Endothelial cell of umbilical vein (primary cell): ENCODE measurements at regions not wholly inside any gene's neighbourhood (a gene's known extent, or its start where the extent isn't known, plus 50 kb on each side); places are given as distances from the start of the nearest gene placed in this dataset.

Source experiments
- CTCF ChIP-seq, 2 donors: IDR thresholded peaks; 1 replicate in 1 of 2; 2 replicates in 1 of 2; pipeline ENCODE4 v1.5.1; 2011; ENCODE audit warnings: low read length in 2 of 2, mild to moderate bottlenecking in 2 of 2, moderate library complexity in 2 of 2, control low read depth in 1 of 2, inconsistent platforms in 1 of 2, low read depth in 1 of 2; ENCODE audit not compliant: insufficient read depth in 1 of 2; ENCODE audit errors: extremely low read depth in 1 of 2
- POLR2A ChIP-seq: IDR thresholded peaks from 2 replicates; pipeline ENCODE4 v1.6.1; 2012; ENCODE audit warnings: low read depth, mild to moderate bottlenecking, control low read depth, low read length
- POLR2AphosphoS5 ChIP-seq: IDR thresholded peaks from 2 replicates; pipeline ENCODE4 v1.6.1; 2012; ENCODE audit warnings: low read depth, mild to moderate bottlenecking, control low read depth, low read length, moderate library complexity; ENCODE audit not compliant: insufficient read depth

- TF ChIP-seq CTCF (IDR thresholded peaks at IDR 0.05; ENCODE audit: extremely low read depth in 1 of 2, insufficient read depth in 1 of 2, low read depth in 1 of 2, low read length in 2 of 2) (no peak), POLR2AphosphoS5 (no peak), POLR2A (no peak)
Measured at GRCh38 chr17:77679589-77679988, 278.9 kb upstream of the TNRC6C start.
